CD14-positive monocyte (primary cell): ENCODE measurements at regions not wholly inside any gene's neighbourhood (a gene's known extent, or its start where the extent isn't known, plus 50 kb on each side); places are given as distances from the start of the nearest gene placed in this dataset.

Source experiments
- DNase-seq, 3 donors: peaks; one replicate each; pipeline ENCODE4 v3.0.0-alpha.2; 2011 to 2022
- H2AFZ ChIP-seq: 2 replicates; pipeline ENCODE4 v1.6.0; 2012; ENCODE audit warnings: mild to moderate bottlenecking, low read depth, low read length, inconsistent platforms; ENCODE audit not compliant: insufficient read depth, poor library complexity, severe bottlenecking
- H3K27ac ChIP-seq, 2 donors: 1 replicate in 1 of 2; 2 replicates in 1 of 2; pipeline ENCODE4 v1.5.1; 2012 to 2013; ENCODE audit warnings: low read length in 2 of 2, control low read depth in 1 of 2, inconsistent platforms in 1 of 2, low read depth in 1 of 2, mild to moderate bottlenecking in 1 of 2
- H3K27me3 ChIP-seq, 2 donors: one replicate each; pipeline versions ENCODE4 v1.6.0 to v1.6.1; 2011 to 2013; ENCODE audit warnings: low read length in 2 of 2; ENCODE audit not compliant: control insufficient read depth in 2 of 2, insufficient read depth in 2 of 2
- H3K36me3 ChIP-seq, 2 donors: replicated peaks in 1 of 2; 1 replicate in 1 of 2; 2 replicates in 1 of 2; pipeline versions ENCODE4 v1.5.1 to v1.6.1; 2012 to 2013; ENCODE audit warnings: low read length in 2 of 2, control low read depth in 1 of 2, inconsistent platforms in 1 of 2, mild to moderate bottlenecking in 1 of 2; ENCODE audit not compliant: insufficient read depth in 2 of 2, control insufficient read depth in 1 of 2
- H3K4me1 ChIP-seq, 2 donors: 1 replicate in 1 of 2; 2 replicates in 1 of 2; pipeline versions ENCODE4 v1.5.1 to v1.6.1; 2012 to 2013; ENCODE audit warnings: low read length in 2 of 2, control low read depth in 1 of 2, inconsistent platforms in 1 of 2, mild to moderate bottlenecking in 1 of 2, moderate library complexity in 1 of 2; ENCODE audit not compliant: insufficient read depth in 2 of 2, control insufficient read depth in 1 of 2
- H3K4me2 ChIP-seq: replicated peaks from 2 replicates; pipeline ENCODE3; 2012; ENCODE audit warnings: low read length, moderate library complexity, mild to moderate bottlenecking; ENCODE audit not compliant: poor library complexity, severe bottlenecking; ENCODE audit errors: extremely low read depth
- H3K4me3 ChIP-seq, 3 experiments: fragments of 200-600 bp in 1 of 3; sonication (generic) in 1 of 3; replicated peaks in 1 of 3; 1 replicate in 2 of 3; 2 replicates in 1 of 3; pipeline ENCODE4 v1.5.1; 2011 to 2013; ENCODE audit warnings: low read length in 3 of 3, mild to moderate bottlenecking in 3 of 3, control low read depth in 2 of 3, low read depth in 2 of 3, inconsistent platforms in 1 of 3, moderate library complexity in 1 of 3
- H3K79me2 ChIP-seq: 2 replicates; pipeline ENCODE4 v1.6.0; 2012; ENCODE audit warnings: mild to moderate bottlenecking, control low read depth, inconsistent platforms, low read length, moderate library complexity; ENCODE audit not compliant: insufficient read depth
- H3K9ac ChIP-seq: 2 replicates; pipeline ENCODE4 v1.6.0; 2017; ENCODE audit warnings: low read length, mild to moderate bottlenecking; ENCODE audit not compliant: insufficient read depth, poor library complexity, severe bottlenecking
- H3K9me3 ChIP-seq, 2 donors: replicated peaks in 1 of 2; 1 replicate in 1 of 2; 2 replicates in 1 of 2; pipeline versions ENCODE4 v1.5.1 to v1.6.1; 2012 to 2013; ENCODE audit warnings: low read length in 2 of 2, control low read depth in 1 of 2; ENCODE audit not compliant: control insufficient read depth in 1 of 2, insufficient read depth in 1 of 2
- H4K20me1 ChIP-seq: 2 replicates; pipeline ENCODE4 v1.6.0; 2012; ENCODE audit warnings: mild to moderate bottlenecking, low read length, control low read depth, moderate library complexity; ENCODE audit not compliant: insufficient read depth
- H3K27ac Mint-ChIP-seq, 7 donors: one replicate each; pipeline ENCODE4 v1.8.0; 2020; ENCODE audit warnings: mild to moderate bottlenecking in 7 of 7, mixed read lengths in 7 of 7, moderate library complexity in 6 of 7, inconsistent platforms in 2 of 7
- H3K27me3 Mint-ChIP-seq, 3 donors: one replicate each; pipeline ENCODE4 v1.8.0; 2021 to 2022; ENCODE audit warnings: low read depth in 3 of 3, mild to moderate bottlenecking in 3 of 3, mixed read lengths in 3 of 3, moderate library complexity in 3 of 3, inconsistent platforms in 1 of 3
- H3K36me3 Mint-ChIP-seq, 2 donors: one replicate each; pipeline ENCODE4 v1.8.0; 2020; ENCODE audit warnings: mixed read lengths in 2 of 2, inconsistent platforms in 1 of 2, mild to moderate bottlenecking in 1 of 2
- H3K4me1 Mint-ChIP-seq: one replicate; pipeline ENCODE4 v1.8.0; 2020; ENCODE audit warnings: mild to moderate bottlenecking, mixed read lengths
- H3K4me3 Mint-ChIP-seq, 2 donors: one replicate each; pipeline ENCODE4 v1.8.0; 2020; ENCODE audit warnings: mild to moderate bottlenecking in 2 of 2, mixed read lengths in 2 of 2, moderate library complexity in 1 of 2
- H3K9me3 Mint-ChIP-seq, 7 donors: one replicate each; pipeline ENCODE4 v1.8.0; 2020 to 2022; ENCODE audit warnings: mixed read lengths in 7 of 7, mild to moderate bottlenecking in 6 of 7, moderate library complexity in 6 of 7, inconsistent platforms in 2 of 7
- CTCF ChIP-seq: fragments of 200-600 bp; IDR thresholded peaks from one replicate; pipeline ENCODE4 v1.8.0; 2022; ENCODE audit warnings: antibody characterized with exemption, mild to moderate bottlenecking
- WGBS: methylation state at CpG from one replicate; pipeline ENCODE4 v1.1.5; 2013; ENCODE audit warnings: missing lambda C conversion rate; ENCODE audit not compliant: insufficient coverage; 5-methylcytosine and 5-hydroxymethylcytosine counted together
- intact Hi-C, 2 donors: fragments of 100-400 bp; cut with micrococcal nuclease; formaldehyde crosslinking; loops; one replicate each; pipeline versions ENCODE4 v1.15.0 to v1.15.1; 2023

- Histone ChIP-seq H3K36me3 (no peaks in the 10 kb centered on the region), H3K27ac (no peak overlapping the region), H2AFZ (no peak overlapping the region), H3K9ac (no peak overlapping the region), H4K20me1 (no peaks in the 10 kb centered on the region), H3K4me2 (no peak overlapping the region), H3K79me2 (no peaks in the 10 kb centered on the region), H3K9me3 (peaks cover 0 to 10% of the 10 kb centered on the region in 2 donors), H3K4me3 (no peak overlapping the region), H3K27me3 (no peaks in the 10 kb centered on the region), H3K4me1 (no peaks in the 10 kb centered on the region)
- H3K4me3 Mint-ChIP-seq: no peak overlapping the region
- H3K27ac Mint-ChIP-seq: no peak overlapping the region
- peaks cover 0 to 3% (median 0%) of the 10 kb centered on the region in 7 donors for H3K9me3 Mint-ChIP-seq
- TF ChIP-seq CTCF: no peak
- peaks cover 0 to 2% (median 0%) of the 10 kb centered on the region in 3 donors for H3K27me3 Mint-ChIP-seq
- WGBS: 79% methylated on average over 3 of the region's 5 CpGs
- no peaks in the 10 kb centered on the region for H3K36me3 Mint-ChIP-seq
- H3K4me1 Mint-ChIP-seq: no peaks in the 10 kb centered on the region
- no peak for DNase-seq
- intact Hi-C loops: no loop called here
These were observed 51.4 kb upstream of the ANO1 start for GRCh38 chr11:70026726-70027125.

GRCh38 chr11:70027451-70027850 lies 50.7 kb upstream of the ANO1 start:
- Histone ChIP-seq H3K9me3 (peaks cover 0 to 10% of the 10 kb centered on the region in 2 donors), H3K4me2 (no peak overlapping the region), H3K79me2 (no peaks in the 10 kb centered on the region), H3K4me1 (no peaks in the 10 kb centered on the region), H3K27ac (no peak overlapping the region), H3K9ac (no peak overlapping the region), H3K36me3 (no peaks in the 10 kb centered on the region), H4K20me1 (no peaks in the 10 kb centered on the region), H2AFZ (no peak overlapping the region), H3K4me3 (no peak overlapping the region), H3K27me3 (no peaks in the 10 kb centered on the region)
- Mint-ChIP-seq H3K36me3 (no peaks in the 10 kb centered on the region), H3K27me3 (peaks cover 0 to 2% (median 0%) of the 10 kb centered on the region in 3 donors), H3K9me3 (peaks cover 0 to 3% (median 0%) of the 10 kb centered on the region in 7 donors), H3K4me3 (no peak overlapping the region), H3K4me1 (no peaks in the 10 kb centered on the region), H3K27ac (no peak overlapping the region)
- 75% methylated on average over 6 of the region's 8 CpGs for WGBS
- no peak for DNase-seq
- TF ChIP-seq CTCF: no peak
- intact Hi-C loops: no loop called here
